AG10803 (cell line): ENCODE measurements at regions not wholly inside any gene's neighbourhood (a gene's known extent, or its start where the extent isn't known, plus 50 kb on each side); places are given as distances from the start of the nearest gene placed in this dataset.

ENCODE experiments used
- DNase-seq: peaks from one replicate; pipeline ENCODE4 v3.0.0; 2010; ENCODE audit warnings: low read depth
- H3K4me3 ChIP-seq: 2 replicates; pipeline ENCODE4 v1.5.1; 2011; ENCODE audit warnings: mild to moderate bottlenecking, low read length, control low read depth
- TF ChIP-seq, protein P1 (sequence below): conservative IDR thresholded peaks from 2 replicates; pipeline ENCODE4 v1.5.1; 2011; ENCODE audit warnings: mild to moderate bottlenecking, low read length, control low read depth, inconsistent platforms

DNA sequence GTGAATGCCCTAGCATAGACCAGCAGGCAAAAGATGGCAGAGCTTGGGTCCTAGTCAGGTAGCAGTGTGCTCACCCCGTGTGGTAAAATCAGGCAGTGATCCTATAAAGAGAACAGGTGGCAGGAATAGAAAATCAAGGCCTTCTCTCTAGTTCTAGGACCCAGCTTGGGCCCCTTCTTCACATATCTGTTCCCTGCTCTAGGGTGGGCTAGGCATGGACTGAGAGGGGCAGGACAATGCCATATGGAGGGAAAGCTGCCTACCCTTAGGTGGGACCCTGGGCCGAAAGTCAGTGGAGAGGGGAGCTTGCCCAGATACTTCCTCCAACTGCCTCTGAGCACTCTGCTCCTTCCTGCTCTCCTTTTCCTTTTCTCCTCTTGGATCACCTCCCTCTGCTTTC lies 117.4 kb upstream of the NALF2 start:
- no peak overlapping the region for H3K4me3 ChIP-seq
- TF ChIP-seq, protein P1, sequence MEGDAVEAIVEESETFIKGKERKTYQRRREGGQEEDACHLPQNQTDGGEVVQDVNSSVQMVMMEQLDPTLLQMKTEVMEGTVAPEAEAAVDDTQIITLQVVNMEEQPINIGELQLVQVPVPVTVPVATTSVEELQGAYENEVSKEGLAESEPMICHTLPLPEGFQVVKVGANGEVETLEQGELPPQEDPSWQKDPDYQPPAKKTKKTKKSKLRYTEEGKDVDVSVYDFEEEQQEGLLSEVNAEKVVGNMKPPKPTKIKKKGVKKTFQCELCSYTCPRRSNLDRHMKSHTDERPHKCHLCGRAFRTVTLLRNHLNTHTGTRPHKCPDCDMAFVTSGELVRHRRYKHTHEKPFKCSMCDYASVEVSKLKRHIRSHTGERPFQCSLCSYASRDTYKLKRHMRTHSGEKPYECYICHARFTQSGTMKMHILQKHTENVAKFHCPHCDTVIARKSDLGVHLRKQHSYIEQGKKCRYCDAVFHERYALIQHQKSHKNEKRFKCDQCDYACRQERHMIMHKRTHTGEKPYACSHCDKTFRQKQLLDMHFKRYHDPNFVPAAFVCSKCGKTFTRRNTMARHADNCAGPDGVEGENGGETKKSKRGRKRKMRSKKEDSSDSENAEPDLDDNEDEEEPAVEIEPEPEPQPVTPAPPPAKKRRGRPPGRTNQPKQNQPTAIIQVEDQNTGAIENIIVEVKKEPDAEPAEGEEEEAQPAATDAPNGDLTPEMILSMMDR = no peak
- DNase-seq = no peak

DNA sequence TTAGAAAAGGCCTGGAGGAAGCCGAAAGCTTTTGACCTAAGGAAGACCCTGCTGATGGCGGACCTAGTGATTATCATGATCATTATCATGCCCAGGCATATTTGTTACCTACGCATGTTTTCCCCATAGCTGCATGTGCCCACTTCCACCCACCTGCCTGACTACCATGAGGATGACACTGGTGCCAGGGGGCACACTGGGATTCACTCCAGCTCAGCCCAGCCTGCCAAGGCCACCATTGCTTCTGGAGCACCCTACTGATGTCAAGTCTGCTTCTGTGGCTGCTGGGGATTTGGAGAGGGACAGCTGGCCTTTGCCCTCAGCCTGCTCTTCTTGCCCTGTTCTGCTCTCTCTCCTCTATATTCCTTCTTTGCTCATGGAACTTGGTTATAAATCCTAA lies 124.7 kb upstream of the NALF2 start:
- TF ChIP-seq, protein P1 = no peak
- no peak overlapping the region for H3K4me3 ChIP-seq
- no peak for DNase-seq

DNA sequence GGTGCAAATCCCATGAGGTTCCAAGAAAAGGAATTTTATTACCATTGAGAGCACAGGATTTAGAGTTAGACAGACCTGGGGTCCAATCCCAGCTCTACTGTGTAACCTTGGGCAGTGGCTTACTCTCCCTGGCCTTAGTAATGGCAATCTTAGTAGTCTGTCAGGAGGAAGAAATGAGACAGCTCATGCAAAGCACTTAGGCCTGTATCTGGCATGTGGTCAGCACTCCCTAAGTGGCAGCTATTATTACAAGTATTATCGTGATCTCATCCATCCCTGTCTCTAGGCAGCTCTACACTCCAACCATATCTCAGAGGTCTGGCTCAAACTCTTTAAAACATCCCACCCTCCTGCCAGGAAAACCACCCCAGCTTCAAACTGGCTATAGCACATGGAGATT lies 129.6 kb upstream of the NALF2 start:
- TF ChIP-seq, protein P1 = no peak
- H3K4me3 ChIP-seq = no peak overlapping the region
- no peak for DNase-seq

- no peak for DNase-seq
- TF ChIP-seq, protein P1 = no peak
- H3K4me3 ChIP-seq = no peak overlapping the region
These were observed 131.7 kb upstream of the NALF2 start for GRCh38 chrX:69372435-69372834.

DNA sequence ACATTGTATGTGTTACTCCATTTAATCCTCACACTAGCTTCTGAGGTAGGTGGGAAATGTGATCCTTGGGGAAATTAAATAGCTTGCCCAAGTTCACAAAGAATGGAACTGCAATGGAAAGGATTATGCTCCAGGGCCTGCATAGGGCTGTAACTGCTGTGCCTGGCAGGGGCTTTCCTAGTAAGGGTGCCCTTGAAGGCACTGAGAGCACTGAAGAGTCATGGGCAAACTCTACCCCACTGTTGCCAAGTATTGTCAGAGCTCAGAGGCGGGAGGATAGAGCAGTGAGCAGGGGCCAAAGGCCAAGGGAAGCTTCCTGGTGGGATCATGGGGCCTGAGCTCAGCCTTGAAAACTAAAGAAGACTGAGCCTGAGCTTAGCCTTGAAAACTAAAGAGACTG lies 133.0 kb upstream of the NALF2 start:
- TF ChIP-seq, protein P1 = no peak
- no peak for DNase-seq

DNA sequence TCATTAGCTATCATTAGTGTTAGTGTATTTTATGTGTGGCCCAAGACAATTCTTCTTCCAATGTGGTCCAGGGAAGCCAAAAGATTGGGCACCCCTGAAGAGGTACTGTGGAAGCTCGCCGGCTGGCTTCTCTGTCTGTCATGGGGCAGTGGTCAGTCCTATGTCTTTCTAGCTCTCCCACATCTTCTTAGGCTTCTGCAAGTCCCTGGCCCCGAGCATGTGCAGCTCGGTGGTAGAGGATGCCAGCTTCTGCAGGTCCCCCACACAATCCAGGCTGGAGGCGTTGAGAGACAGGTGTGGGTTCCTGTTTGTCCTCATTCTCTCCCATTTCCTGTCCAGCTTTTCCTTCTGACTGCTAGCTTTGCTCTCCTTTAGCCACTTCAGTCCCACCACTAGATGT lies 134.1 kb upstream of the NALF2 start:
- TF ChIP-seq, protein P1 = no peak
- no peak for DNase-seq
- no peak overlapping the region for H3K4me3 ChIP-seq

More for the DNA sequence above, 133.0 kb upstream of the NALF2 start:
- H3K4me3 ChIP-seq = no peak overlapping the region

GRCh38 chrX:69366183-69366582 lies 137.9 kb upstream of the NALF2 start:
- no peak for DNase-seq
- TF ChIP-seq, protein P1 = no peak
- no peak overlapping the region for H3K4me3 ChIP-seq
